ENCODE measurements at regions not wholly inside any gene's neighbourhood (a gene's known extent, or its start where the extent isn't known, plus 50 kb on each side); places are given as distances from the start of the nearest gene placed in this dataset.

DNA sequence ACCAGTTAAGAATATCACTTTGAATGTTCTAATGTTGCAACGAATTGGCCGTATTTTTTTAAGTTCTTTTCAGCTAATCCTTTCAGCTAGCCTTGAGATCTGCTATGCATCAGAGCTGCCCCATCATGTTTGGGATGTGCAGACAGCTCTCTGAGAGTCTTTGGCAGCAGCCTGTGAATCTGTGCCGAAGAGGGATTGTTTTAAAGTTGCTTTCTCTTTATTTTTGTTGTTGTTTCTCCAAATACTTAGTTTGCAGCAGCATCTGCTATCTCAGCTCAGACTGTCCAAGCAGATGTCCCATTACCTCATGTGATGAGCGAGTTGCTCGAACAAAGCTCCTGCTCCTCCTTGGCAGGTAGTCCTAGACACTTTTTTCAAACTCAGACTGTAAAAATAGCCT, 1002.5 kb upstream of the INTU start:
- Histone ChIP-seq H3K4me3 (no peak overlapping the region), H3K9me3 (no peaks in the 10 kb centered on the region), H3K4me1 (ENCODE audit: insufficient read depth) (no peaks in the 10 kb centered on the region), H3K36me3 (no peaks in the 10 kb centered on the region), H3K27ac (no peak overlapping the region), H3K27me3 (no peaks in the 10 kb centered on the region)
- 8 to 11% (median 10%) methylated on average over 5 of the region's 5 CpGs for WGBS, 3 donors
- TF ChIP-seq EP300 (IDR thresholded peaks at IDR 0.05) = no peak
- TF ChIP-seq, protein P1, sequence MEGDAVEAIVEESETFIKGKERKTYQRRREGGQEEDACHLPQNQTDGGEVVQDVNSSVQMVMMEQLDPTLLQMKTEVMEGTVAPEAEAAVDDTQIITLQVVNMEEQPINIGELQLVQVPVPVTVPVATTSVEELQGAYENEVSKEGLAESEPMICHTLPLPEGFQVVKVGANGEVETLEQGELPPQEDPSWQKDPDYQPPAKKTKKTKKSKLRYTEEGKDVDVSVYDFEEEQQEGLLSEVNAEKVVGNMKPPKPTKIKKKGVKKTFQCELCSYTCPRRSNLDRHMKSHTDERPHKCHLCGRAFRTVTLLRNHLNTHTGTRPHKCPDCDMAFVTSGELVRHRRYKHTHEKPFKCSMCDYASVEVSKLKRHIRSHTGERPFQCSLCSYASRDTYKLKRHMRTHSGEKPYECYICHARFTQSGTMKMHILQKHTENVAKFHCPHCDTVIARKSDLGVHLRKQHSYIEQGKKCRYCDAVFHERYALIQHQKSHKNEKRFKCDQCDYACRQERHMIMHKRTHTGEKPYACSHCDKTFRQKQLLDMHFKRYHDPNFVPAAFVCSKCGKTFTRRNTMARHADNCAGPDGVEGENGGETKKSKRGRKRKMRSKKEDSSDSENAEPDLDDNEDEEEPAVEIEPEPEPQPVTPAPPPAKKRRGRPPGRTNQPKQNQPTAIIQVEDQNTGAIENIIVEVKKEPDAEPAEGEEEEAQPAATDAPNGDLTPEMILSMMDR (IDR thresholded peaks at IDR 0.05) = no peak
- TF ChIP-seq POLR2A (IDR thresholded peaks at IDR 0.05) = no peak
- intact Hi-C loops (cut with DNase I) = no loop called here
- DNase-seq = no peak

DNA sequence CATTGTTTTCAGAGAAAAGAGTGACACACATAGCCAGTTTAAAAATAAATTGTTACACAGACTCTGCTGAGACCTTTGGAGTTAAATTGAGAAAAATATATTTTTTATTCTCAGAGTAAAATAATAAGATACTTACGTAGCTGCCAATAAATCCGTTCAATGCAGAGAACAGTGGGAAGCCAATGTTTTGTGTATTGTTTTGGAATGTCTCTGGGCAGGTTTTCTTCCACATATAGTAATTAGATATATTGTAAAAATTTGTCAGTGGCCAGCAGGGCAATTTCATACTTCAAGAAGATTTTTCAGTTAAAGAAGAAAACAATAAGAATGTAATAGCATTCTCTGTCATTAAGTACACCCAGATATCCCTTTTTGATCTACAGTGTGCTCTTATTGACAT, 999.5 kb upstream of the INTU start:
- H3K27me3 ChIP-seq = no peaks in the 10 kb centered on the region
- no peak for DNase-seq
- H3K4me3 ChIP-seq = no peak overlapping the region
- intact Hi-C loops (cut with DNase I) = no loop called here
- no peaks in the 10 kb centered on the region for H3K36me3 ChIP-seq
- no peaks in the 10 kb centered on the region for H3K4me1 ChIP-seq (ENCODE audit: insufficient read depth)
- TF ChIP-seq EP300 (IDR thresholded peaks at IDR 0.05) (no peak), POLR2A (IDR thresholded peaks at IDR 0.05) (no peak)
- TF ChIP-seq, protein P1 (IDR thresholded peaks at IDR 0.05) = no peak
- H3K27ac ChIP-seq = no peak overlapping the region
- 78 to 83% (median 81%) methylated on average over 2 of the region's 2 CpGs for WGBS, 3 donors
- no peaks in the 10 kb centered on the region for H3K9me3 ChIP-seq

DNA sequence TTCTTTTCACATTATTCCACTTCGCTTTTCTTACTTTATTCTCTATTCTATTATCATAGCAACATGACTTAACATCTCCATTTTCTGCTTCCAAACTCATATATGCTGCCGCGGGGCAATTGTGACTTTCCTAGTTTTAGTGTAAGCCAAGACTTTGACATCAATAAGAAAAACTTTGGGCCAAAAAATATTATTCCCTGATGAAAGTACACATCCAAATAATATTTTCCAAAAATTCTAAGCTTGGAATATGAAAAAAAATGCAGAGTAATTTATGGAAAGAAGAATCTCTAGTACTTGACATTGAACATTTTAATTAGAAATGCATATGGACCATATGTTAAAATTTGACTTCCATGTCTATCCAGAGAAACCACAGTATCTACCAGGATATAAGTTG, 995.1 kb upstream of the INTU start:
- Histone ChIP-seq H3K27me3 (no peaks in the 10 kb centered on the region), H3K36me3 (no peaks in the 10 kb centered on the region), H3K4me1 (ENCODE audit: insufficient read depth) (no peaks in the 10 kb centered on the region), H3K27ac (no peak overlapping the region), H3K9me3 (no peaks in the 10 kb centered on the region), H3K4me3 (no peak overlapping the region)
- intact Hi-C loops (cut with DNase I) = no loop called here
- WGBS, 3 donors = 96 to 98% (median 97%) methylated on average over 3 of the region's 3 CpGs
- no peak for TF ChIP-seq POLR2A (IDR thresholded peaks at IDR 0.05)
- no peak for TF ChIP-seq EP300 (IDR thresholded peaks at IDR 0.05)
- TF ChIP-seq, protein P1 (IDR thresholded peaks at IDR 0.05) = no peak
- no peak for DNase-seq

DNA sequence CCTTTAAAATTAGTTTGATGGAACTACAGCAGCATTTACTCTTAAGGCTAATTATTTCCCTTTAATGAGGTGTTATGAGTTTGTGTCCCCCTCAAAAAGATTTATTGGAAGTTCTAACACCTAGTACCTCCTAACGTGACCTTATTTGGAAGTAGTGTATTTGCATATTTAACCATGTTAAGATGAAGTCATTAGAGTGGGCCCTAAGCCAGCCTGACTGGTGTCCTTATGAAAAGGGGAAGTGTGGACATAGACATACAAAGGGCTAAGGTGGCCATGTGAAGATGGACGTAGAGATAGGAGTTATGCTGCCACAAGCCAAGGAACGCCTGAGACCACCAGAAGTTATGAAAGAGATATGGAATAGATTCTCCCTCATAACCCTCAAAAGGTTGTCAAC, 985.4 kb upstream of the INTU start:
- H3K9me3 ChIP-seq = no peaks in the 10 kb centered on the region

More for the DNA sequence above, 985.4 kb upstream of the INTU start:
- no peaks in the 10 kb centered on the region for H3K4me1 ChIP-seq (ENCODE audit: insufficient read depth)
- 78 to 90% (median 89%) methylated on average over 3 of the region's 3 CpGs for WGBS, 3 donors
- H3K36me3 ChIP-seq = no peaks in the 10 kb centered on the region
- no peak for DNase-seq
- H3K4me3 ChIP-seq = no peak overlapping the region
- intact Hi-C loops (cut with DNase I) = no loop called here
- H3K27ac ChIP-seq = no peak overlapping the region
- no peaks in the 10 kb centered on the region for H3K27me3 ChIP-seq
- TF ChIP-seq EP300 (IDR thresholded peaks at IDR 0.05) (no peak), POLR2A (IDR thresholded peaks at IDR 0.05) (no peak)
- TF ChIP-seq, protein P1 (IDR thresholded peaks at IDR 0.05) = no peak
